ENCODE measurements at regions not wholly inside any gene's neighbourhood (a gene's known extent, or its start where the extent isn't known, plus 50 kb on each side); places are given as distances from the start of the nearest gene placed in this dataset.

DNA sequence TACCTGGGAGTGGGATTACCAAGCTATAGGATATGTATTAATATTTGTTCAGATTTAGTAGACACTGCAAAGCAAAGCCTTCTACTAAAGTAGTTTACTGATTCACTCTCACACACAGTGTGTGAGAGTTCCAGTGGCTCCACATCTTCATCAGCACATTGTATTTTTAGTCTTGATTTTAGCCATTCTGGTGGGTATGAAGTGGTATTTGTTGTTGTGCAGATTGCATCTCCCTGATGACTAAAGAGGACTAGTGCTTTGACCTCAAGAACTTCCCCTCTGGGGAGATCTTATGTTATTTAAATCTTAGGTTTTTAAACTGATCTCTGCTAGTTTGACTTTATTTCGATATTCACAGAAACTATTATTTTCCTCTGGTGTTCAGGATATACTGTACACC is 479.7 kb upstream of the RGS6 start:
- no peak for TF ChIP-seq POLR2AphosphoS5 (IDR thresholded peaks at IDR 0.05; ENCODE audit: insufficient read depth, low read depth, low read length)
- TF ChIP-seq FOS (IDR thresholded peaks at IDR 0.05; ENCODE audit: borderline replicate concordance, insufficient read depth, low read length) = no peak
- no peak for TF ChIP-seq EZH2 (IDR thresholded peaks at IDR 0.05; ENCODE audit: borderline replicate concordance, low read depth, low read length, severe bottlenecking)
- TF ChIP-seq, protein P1, sequence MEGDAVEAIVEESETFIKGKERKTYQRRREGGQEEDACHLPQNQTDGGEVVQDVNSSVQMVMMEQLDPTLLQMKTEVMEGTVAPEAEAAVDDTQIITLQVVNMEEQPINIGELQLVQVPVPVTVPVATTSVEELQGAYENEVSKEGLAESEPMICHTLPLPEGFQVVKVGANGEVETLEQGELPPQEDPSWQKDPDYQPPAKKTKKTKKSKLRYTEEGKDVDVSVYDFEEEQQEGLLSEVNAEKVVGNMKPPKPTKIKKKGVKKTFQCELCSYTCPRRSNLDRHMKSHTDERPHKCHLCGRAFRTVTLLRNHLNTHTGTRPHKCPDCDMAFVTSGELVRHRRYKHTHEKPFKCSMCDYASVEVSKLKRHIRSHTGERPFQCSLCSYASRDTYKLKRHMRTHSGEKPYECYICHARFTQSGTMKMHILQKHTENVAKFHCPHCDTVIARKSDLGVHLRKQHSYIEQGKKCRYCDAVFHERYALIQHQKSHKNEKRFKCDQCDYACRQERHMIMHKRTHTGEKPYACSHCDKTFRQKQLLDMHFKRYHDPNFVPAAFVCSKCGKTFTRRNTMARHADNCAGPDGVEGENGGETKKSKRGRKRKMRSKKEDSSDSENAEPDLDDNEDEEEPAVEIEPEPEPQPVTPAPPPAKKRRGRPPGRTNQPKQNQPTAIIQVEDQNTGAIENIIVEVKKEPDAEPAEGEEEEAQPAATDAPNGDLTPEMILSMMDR (IDR thresholded peaks at IDR 0.05; ENCODE audit: extremely low read depth in 1 of 2, insufficient read depth in 1 of 2, low read depth in 1 of 2, low read length in 2 of 2) = no peak
- TF ChIP-seq MYC (IDR thresholded peaks at IDR 0.05; ENCODE audit: low read depth, low read length) = no peak
- TF ChIP-seq JUN (IDR thresholded peaks at IDR 0.05; ENCODE audit: borderline replicate concordance, insufficient read depth, insufficient read length, low read depth) = no peak
- TF ChIP-seq GATA2 (IDR thresholded peaks at IDR 0.05; ENCODE audit: insufficient read depth, insufficient read length, low read depth, low read length) = peak; percentile 11
- no peak for TF ChIP-seq POLR2A (IDR thresholded peaks at IDR 0.05; ENCODE audit: low read depth, low read length)
- Histone ChIP-seq H3K27me3 (ENCODE audit: control insufficient read depth in 2 of 2, insufficient read depth in 2 of 2, low read length in 2 of 2) (no peaks in the 10 kb centered on the region), H3K9me1 (replicated peaks; ENCODE audit: control insufficient read depth, extremely low read depth, insufficient read depth, low read length) (no peaks in the 10 kb centered on the region), H2AFZ (ENCODE audit: low read depth, low read length) (no peak overlapping the region), H3K79me2 (ENCODE audit: control insufficient read depth, insufficient read depth, low read length) (no peaks in the 10 kb centered on the region), H4K20me1 (replicated peaks; ENCODE audit: control insufficient read depth, extremely low read depth, insufficient read depth, low read length) (no peaks in the 10 kb centered on the region), H3K4me2 (ENCODE audit: insufficient read depth, low read length) (no peak overlapping the region), H3K9ac (replicated peaks; ENCODE audit: extremely low read depth, insufficient read depth, low read length) (no peak overlapping the region), H3K27ac (ENCODE audit: insufficient read depth, low read depth, low read length) (no peak overlapping the region), H3K4me3 (replicated peaks in 1 of 3; ENCODE audit: insufficient read depth in 1 of 3, low read depth in 1 of 3, low read length in 3 of 3) (no peak overlapping the region), H3K4me1 (ENCODE audit: control insufficient read depth, extremely low read depth, insufficient read depth, low read length) (peaks cover 10% of the 10 kb centered on the region), H3K9me3 (replicated peaks; ENCODE audit: control insufficient read depth, insufficient read depth, low read length) (no peaks in the 10 kb centered on the region), H3K36me3 (ENCODE audit: control insufficient read depth in 2 of 2, extremely low read depth in 1 of 2, insufficient read depth in 2 of 2, low read length in 2 of 2) (no peaks in the 10 kb centered on the region)
- BruUV-seq (replicated peaks) = no TSS peak
- no peak for DNase-seq (ENCODE audit: low read depth, low spot score)
- ChIA-PET CTCF (no interaction called here), POLR2A (no interaction called here)
- no peak for FAIRE-seq
- dilution Hi-C loops (cut with MboI; ENCODE audit: extremely low pct_ligation_motif_present, low sequenced_read_pairs) (no loop called here), intact Hi-C loops (cut with micrococcal nuclease) (no loop called here)
